Mucosa of rectum (tissue), 2 donors: ENCODE measurements at regions not wholly inside any gene's neighbourhood (a gene's known extent, or its start where the extent isn't known, plus 50 kb on each side); places are given as distances from the start of the nearest gene placed in this dataset.
"Not testable (repeated sequence)": the region's sequence is repeated elsewhere in the genome, so short reads cannot be mapped to it uniquely, and the experiment has no call there.

Source experiments
- H3K27ac ChIP-seq, 2 donors: one replicate each; pipeline ENCODE4 v1.7.0; 2013; ENCODE audit warnings: inconsistent platforms in 2 of 2, low read depth in 2 of 2, low read length in 2 of 2
- H3K27me3 ChIP-seq, 2 donors: one replicate each; pipeline ENCODE4 v1.7.0; 2013; ENCODE audit warnings: low read length in 2 of 2; ENCODE audit not compliant: control insufficient read depth in 2 of 2, insufficient read depth in 2 of 2
- H3K36me3 ChIP-seq, 2 donors: one replicate each; pipeline ENCODE4 v1.7.0; 2013; ENCODE audit warnings: low read length in 2 of 2; ENCODE audit not compliant: control insufficient read depth in 2 of 2, insufficient read depth in 2 of 2
- H3K4me1 ChIP-seq, 2 donors: one replicate each; pipeline ENCODE4 v1.7.0; 2013; ENCODE audit warnings: low read length in 2 of 2, mild to moderate bottlenecking in 1 of 2; ENCODE audit not compliant: control insufficient read depth in 2 of 2, insufficient read depth in 2 of 2
- H3K4me3 ChIP-seq, 2 donors: one replicate each; pipeline ENCODE4 v1.7.0; 2013; ENCODE audit warnings: low read length in 2 of 2
- H3K9ac ChIP-seq, 2 donors: one replicate each; pipeline ENCODE4 v1.7.0; 2013; ENCODE audit warnings: low read length in 2 of 2, low read depth in 1 of 2, mild to moderate bottlenecking in 1 of 2
- H3K9me3 ChIP-seq, 2 donors: one replicate each; pipeline ENCODE4 v1.7.0; 2013; ENCODE audit warnings: low read length in 2 of 2; ENCODE audit not compliant: control insufficient read depth in 2 of 2
- donor health status: healthy.
- donor health status: Normal muscosa, but diverticular disease.

DNA sequence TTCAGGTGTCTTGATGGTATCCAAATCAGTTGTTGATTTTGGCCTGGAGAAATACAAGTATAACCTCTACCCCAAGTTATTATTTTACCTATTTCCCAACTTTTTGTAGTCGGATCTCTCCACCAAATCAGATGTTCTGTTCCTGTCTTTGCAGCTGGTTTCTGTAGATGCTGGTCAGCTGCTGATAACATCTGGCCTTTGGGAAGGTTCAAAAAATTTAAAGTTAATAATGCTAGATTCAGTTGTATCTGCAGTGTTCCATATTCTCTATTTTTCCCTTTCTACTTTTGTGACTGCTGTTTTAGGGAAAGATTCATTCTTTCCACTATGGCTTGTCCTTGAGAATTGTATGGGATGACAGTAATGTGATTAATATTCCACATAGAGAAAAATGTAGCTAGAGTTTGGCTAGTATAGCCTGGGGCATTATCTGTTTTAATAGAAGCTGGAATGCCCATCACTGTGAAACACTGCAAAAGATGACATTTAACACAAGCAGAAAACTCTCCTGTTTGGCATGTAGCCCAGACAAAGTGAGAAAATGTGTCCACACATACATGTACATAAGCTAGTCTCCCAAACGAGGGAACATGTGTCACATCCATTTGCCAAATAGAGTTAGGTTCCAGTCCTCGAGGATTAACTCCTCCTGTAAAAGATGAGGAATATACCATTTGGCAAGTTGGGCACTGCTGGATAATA is 99.2 kb downstream of the ZNF100 start:
- H3K36me3 ChIP-seq, H3K4me1 ChIP-seq, H3K27me3 ChIP-seq, H3K9ac ChIP-seq, H3K27ac ChIP-seq, H3K9me3 ChIP-seq, H3K4me3 ChIP-seq: not testable (repeated sequence)

DNA sequence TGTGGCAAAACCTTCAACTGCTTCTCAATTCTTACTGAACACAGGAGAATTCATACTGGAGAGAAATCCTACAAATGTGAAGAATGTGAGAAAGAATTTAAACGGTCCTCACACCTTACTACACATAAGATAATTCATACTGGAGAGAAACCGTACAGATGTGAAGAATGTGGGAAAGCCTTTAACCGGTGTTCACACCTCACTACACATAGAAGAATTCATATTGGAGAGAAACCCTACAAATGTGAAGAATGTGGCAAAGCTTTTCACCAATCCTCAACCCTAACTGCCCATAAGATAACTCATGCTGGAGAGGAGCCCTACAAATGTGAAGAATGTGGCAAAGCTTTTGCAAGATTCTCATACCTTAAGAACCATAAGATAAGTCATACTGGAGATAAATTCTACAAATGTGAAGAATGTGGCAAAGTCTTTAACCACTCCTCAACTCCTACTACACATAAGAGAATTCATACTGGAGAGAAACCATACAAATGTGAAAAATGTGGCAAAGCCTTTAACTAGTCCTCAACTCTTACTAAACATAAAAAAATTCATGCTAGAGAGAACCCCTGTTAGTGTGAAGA is 111.7 kb downstream of the ZNF100 start:
- no peak overlapping the region for H3K4me3 ChIP-seq

DNA sequence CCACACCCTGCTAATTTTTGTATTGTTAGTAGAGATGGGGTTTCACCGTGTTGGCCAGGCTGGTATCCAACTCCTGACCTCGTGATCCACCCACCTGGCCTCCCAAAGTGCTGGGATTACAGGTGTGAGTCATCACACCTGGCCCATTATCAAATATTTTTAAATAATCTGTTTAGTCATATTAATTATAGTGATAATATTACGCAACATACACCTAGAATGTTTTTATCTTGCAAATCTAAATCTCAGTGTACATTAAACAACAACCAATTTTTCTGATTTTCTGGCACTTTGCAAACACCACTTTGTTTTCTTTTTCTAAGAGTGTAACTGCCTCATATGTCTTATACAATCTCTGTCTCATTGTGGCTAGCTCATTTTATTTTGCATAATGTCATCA is 115.9 kb downstream of the ZNF100 start:
- H3K9ac ChIP-seq, H3K4me3 ChIP-seq, H3K36me3 ChIP-seq, H3K9me3 ChIP-seq, H3K27ac ChIP-seq, H3K4me1 ChIP-seq, H3K27me3 ChIP-seq: not testable (repeated sequence)

More for the DNA sequence above, 111.7 kb downstream of the ZNF100 start:
- H3K9ac ChIP-seq = no peak overlapping the region
- H3K36me3 ChIP-seq = no peaks in the 10 kb centered on the region
- no peaks in the 10 kb centered on the region for H3K4me1 ChIP-seq
- H3K27ac ChIP-seq = no peak overlapping the region
- peaks cover 0 to 8% of the 10 kb centered on the region in 2 donors for H3K9me3 ChIP-seq
- H3K27me3 ChIP-seq = no peaks in the 10 kb centered on the region

DNA sequence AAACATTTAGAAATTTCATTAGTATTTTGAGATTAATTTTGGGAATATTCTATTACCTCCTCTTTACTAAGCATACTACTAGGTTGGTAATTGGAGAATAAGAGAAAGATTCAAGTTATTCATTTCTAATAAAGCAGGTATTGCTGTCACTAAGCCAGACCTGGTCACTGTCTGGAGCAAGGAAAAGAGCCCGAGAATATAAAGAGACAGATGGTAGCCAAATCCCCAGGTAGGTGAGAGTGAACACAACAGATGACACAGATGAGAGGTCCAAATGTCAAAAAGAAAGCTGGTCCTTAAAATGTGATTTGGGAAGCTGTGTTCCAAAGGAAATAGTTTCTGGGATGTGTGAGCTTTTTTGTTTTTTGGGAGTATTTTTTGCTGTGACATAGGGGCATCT is 128.6 kb downstream of the ZNF100 start:
- Histone ChIP-seq H3K36me3 (no peaks in the 10 kb centered on the region), H3K9me3 (peaks cover 0 to 4% of the 10 kb centered on the region in 2 donors), H3K4me3 (no peak overlapping the region), H3K27me3 (no peaks in the 10 kb centered on the region), H3K27ac (no peak overlapping the region), H3K9ac (no peak overlapping the region), H3K4me1 (no peaks in the 10 kb centered on the region)

DNA sequence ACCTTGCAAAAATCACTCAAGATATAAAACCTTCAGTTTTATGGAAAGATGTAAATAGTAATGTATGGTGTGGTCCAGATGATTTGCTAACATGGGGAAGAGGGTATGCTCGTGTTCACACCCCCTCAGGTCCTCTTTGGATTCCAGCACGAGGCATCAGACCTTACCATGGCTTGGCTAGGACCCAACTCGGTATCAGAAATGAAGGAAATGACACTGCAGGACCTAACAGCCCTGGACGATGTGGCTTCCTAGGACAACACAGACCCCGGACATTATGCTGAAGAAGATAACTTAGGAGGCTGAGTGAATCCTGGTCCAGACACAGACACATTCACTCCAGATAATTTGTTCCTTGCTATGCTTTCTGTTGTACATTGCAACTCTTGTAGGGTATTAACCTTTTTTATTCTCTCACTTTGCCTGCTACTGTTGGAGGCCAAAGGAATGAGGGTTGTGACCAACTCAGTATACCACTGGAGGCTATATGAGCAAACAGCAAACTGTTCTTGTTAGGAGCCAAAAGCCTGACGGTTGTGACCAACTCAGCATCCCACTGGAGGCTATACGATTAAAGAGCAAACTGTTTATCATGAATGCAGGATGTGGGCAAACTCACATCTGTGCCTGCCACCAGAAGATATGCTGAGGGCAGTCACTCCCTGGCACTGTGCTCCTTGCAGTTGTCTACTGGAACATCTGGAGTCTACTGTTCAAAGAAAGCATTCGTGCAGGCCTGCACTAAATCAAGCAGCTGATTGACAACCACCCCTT is 121.7 kb downstream of the ZNF429 start:
- Histone ChIP-seq H3K27ac (no peak overlapping the region), H3K9me3 (no peaks in the 10 kb centered on the region), H3K36me3 (no peaks in the 10 kb centered on the region), H3K4me1 (no peaks in the 10 kb centered on the region), H3K27me3 (no peaks in the 10 kb centered on the region), H3K4me3 (no peak overlapping the region), H3K9ac (no peak overlapping the region)

DNA sequence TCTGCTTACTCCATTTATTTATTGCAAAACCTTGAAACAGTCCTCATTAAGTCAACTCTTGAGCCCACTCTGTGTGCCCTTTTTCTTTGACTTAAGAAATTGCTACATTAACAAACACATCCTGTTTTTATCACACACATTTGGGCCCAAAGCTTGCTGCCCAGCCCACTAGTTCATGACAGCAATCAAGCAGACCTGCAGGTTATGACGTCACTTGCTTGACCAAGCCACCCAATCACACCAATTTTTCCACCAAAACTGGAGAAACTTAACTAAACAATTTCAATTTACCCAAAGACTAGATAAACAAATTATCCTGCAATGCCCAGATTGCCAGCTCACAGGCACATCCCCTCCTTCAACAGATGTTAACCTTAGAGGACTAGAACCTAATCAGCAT is 120.7 kb downstream of the ZNF429 start:
- H3K9me3 ChIP-seq = no peaks in the 10 kb centered on the region
- no peaks in the 10 kb centered on the region for H3K27me3 ChIP-seq
- no peak overlapping the region for H3K9ac ChIP-seq
- H3K27ac ChIP-seq = no peak overlapping the region
- no peaks in the 10 kb centered on the region for H3K36me3 ChIP-seq
- no peaks in the 10 kb centered on the region for H3K4me1 ChIP-seq
- H3K4me3 ChIP-seq = no peak overlapping the region

DNA sequence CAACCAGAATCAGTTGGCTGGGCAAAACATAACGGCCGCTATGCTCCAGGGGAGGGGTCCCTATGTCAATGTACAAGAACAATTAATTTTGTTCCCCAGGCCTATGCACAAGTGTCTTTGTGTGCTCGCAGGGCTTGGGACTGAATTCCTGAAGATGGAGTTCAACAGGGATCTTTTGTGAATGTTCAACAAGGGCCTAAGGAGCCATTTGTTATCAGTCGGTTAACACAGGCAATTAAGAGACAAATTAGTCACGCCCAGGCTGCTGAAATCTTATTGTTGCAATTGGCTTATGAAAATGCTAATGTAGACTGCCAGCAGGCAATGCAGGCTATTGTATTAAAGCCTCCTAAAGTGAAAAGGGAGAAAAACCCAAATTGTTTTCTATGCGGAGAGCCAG is 117.5 kb downstream of the ZNF429 start:
- Histone ChIP-seq H3K4me3 (no peak overlapping the region), H3K4me1 (no peaks in the 10 kb centered on the region), H3K36me3 (no peaks in the 10 kb centered on the region), H3K9ac (no peak overlapping the region), H3K9me3 (peaks cover 0 to 3% of the 10 kb centered on the region in 2 donors), H3K27ac (no peak overlapping the region), H3K27me3 (no peaks in the 10 kb centered on the region)

DNA sequence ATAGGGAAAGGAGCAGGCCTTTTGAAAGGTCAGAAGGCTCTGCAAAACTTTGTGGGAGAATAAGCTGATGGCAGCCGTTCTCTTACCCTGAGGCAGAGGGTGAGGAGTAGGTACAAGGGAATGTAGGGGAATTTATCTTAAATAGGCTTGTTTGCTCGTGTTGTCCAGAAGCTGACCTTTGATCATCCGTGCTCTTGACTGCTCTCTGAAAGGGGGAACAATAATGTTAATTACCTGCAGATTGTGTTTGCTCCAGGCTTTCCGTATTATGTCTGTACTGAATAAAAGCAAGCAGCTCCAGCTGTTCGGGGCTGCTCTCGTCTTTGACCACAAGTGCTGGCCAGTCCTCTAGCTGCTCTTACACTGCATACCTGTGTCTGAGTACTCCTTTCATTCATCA is 116.3 kb downstream of the ZNF429 start:
- Histone ChIP-seq H3K9ac (no peak overlapping the region), H3K36me3 (no peaks in the 10 kb centered on the region), H3K4me3 (no peak overlapping the region), H3K9me3 (peaks cover 0 to 3% of the 10 kb centered on the region in 2 donors), H3K27me3 (no peaks in the 10 kb centered on the region), H3K4me1 (no peaks in the 10 kb centered on the region), H3K27ac (no peak overlapping the region)

DNA sequence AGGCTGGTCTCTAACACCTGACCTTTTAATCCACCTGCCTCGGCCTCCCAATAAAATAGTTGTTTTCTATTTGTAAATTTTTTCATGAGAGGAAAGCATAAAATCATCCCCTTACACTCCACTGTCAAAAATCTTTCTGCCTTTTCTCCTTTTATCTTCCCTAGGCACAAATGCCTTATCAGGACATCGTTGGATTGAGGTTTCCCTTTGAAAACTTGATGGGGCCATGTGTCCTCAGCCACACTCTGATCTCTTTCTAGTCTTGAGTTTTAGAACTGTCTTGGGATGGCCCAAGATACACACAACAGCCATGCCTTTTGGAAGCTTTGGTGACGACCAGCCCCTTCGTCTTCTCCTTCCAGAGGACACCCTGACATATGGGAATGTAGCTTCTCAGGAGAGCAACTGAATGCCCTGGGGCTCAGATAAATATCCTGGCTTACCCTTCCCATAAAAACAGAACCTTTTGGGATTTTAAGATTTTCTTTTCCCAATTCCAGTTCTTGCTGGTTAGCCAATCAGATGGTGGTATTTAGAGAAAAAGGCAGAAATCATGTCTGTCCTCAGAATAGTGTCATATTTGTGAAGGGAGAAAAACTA is 112.4 kb downstream of the ZNF429 start:
- no peaks in the 10 kb centered on the region for H3K36me3 ChIP-seq
- H3K27ac ChIP-seq = no peak overlapping the region
- no peaks in the 10 kb centered on the region for H3K4me1 ChIP-seq
- no peak overlapping the region for H3K4me3 ChIP-seq
- H3K9ac ChIP-seq = no peak overlapping the region
- H3K27me3 ChIP-seq = no peaks in the 10 kb centered on the region
- peaks cover 0 to 3% of the 10 kb centered on the region in 2 donors for H3K9me3 ChIP-seq

DNA sequence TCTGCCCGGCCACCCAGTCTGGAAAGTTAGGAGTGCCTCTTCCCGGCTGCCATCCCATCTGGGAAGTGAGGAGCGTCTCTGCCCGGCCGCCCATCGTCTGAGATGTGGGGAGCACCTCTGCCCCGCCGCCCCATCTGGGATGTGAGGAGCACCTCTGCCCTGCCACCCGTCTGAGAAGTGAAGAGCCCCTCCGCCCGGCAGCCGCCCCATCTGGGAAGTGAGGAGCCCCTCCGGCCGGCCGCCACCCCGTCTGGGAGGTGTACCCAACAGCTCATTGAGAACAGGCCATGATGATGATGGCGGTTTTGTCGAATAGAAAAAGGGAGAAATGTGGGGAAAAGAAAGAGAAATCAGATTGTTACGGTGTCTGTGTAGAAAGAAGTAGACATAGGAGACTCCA is 109.4 kb downstream of the ZNF429 start:
- H3K4me3 ChIP-seq, H3K36me3 ChIP-seq, H3K27me3 ChIP-seq, H3K9me3 ChIP-seq, H3K9ac ChIP-seq, H3K27ac ChIP-seq, H3K4me1 ChIP-seq: not testable (repeated sequence)
